HG03159 (cell line): ENCODE measurements at regions not wholly inside any gene's neighbourhood (a gene's known extent, or its start where the extent isn't known, plus 50 kb on each side); places are given as distances from the start of the nearest gene placed in this dataset.
"Not testable (repeated sequence)": the region's sequence is repeated elsewhere in the genome, so short reads cannot be mapped to it uniquely, and the experiment has no call there.

Experiments used
- ATAC-seq: cut with Tn5 transposase; IDR thresholded peaks from one replicate; pipeline ENCODE4 v1.9.1; 2021; ENCODE audit warnings: mild to moderate bottlenecking, moderate library complexity; ENCODE audit not compliant: unreplicated experiment

DNA sequence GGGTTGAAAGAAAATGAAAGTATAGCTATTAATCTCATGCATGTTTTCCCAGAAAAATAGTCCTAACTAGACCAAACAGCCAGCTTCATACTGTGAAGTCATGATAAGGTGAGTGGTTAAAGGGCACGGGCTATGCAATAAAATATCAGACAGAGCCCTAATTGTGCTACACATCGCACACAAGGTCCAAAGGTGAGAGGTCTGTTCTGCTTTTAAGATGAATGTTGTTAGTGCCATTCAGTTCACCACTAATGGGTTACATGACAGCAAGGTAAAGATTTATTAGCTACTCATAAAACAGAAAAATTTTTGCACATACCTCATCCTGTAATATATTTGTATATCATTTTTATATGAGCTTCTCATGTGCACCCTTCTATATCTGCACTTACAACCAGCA, 105.0 kb upstream of the STK17B start:
- ATAC-seq, result no peak

DNA sequence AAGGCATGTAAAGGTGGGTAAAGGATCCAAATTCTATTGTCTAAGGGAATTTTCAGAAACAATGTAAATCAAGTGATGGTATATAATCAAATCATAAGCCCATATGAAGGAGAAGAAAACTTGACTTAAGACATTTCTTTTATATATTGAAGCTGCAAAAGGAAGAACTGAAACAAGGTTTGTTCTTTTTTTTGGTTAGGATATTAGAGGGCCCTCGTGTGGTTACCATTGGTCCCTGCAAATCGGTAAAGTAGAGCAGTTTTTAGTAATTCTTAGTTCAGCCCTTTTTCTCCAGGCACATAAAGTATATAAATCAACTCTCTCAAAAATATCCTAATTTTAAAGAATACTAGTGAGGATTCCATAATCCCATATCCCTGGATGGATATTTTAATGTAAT, 105.6 kb upstream of the STK17B start:
- ATAC-seq, result no peak

DNA sequence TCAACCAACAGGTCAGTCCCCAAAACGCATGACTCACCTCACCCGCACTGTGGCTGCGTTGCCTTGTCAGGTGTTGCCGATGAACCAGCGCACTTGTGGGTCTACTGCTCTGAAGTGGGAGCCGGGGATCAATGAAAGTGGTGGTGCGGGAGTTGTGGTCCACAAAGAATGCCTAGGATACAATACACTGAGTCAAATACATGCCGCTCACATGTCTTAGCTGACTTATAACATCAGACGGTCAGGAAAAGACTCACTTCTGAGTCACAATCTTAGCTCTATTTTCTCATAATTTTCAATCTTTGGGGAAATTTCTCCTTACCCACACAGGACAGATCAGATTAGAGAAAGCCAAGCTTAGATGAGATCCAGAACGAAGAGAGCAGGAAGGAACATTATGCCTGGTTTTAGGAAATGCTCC, 107.1 kb upstream of the STK17B start:
- ATAC-seq, result no peak

DNA sequence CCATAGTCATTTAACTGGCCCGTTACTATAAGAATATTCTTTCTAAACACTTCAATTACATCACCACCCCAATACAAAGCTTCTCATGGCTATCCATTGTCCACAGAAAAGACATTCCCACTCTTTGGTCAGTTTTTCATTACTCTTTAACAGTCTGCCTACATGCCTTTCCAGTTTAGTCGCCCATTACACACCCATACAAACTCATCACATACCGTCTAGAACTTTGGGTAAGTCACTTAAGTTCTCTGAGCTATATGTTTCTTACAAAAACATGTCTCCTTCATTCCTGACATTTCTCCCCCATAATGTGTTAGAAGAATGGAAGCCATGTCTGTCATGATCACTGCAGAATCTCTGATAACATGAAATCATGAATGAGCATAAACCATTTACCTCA, 108.2 kb upstream of the STK17B start:
- no peak for ATAC-seq

DNA sequence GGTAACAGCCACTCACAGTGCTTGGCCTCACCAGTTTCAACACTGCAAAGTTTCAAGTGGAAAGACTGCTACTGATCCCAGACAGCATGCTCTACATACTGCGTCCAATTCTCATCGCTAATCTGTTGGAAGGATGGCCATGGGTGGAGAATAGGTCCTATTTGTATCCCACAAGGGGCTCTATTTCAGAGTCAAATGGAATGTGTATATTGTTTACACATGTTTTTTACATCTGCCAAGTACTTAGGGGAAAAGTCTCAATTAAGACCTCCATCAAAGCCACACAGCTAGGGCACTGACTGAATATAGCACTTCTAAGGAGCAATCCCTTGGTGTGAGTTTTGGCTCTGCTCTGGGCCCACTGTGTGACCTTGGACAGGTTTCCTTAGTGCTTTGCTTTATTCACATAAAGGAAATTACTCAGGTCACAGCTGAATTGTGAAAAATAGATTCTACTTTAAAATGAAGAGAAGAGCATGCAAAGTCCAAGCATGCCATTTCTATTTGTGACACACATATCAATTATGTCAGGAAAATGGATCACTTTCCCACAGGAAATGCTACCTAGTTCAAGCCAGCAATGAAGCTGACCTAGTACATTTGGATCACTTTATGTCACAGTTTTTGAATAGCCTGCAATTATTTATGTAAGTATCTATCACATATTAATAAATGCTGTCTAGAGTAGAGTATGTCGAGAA, 112.9 kb upstream of the STK17B start:
- ATAC-seq, result no peak

DNA sequence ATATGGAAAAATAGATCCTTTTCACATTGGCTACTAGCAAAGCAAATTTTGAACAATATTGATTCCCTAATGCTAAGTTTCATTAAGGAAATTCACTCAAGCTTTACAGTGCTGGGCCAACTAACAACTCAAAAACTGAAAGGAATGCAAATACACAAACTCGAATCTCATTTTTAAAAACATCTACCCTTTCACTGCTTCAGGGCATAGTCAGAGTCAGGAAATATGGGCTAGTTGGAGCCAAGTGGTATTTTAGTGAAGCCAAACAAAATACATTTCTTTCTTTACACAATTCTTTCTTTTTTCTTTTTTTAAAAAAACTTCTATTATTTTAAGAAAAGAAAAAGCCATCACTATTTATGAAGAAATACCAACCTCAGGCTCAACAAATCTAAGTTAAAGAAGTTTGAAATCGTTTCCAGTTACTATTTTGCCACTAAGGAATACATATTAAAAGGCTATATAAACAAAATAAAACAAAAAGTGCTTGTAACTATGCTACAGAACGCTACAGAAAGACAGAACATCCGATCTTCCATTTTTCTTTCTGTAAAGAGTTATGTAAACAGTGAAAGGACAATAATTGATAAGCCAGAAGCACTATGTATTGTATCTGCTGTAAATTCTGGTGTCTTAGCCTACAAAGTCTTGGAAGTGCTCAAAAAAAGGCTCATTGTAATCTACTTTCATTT, 113.6 kb upstream of the STK17B start:
- ATAC-seq, result no peak

DNA sequence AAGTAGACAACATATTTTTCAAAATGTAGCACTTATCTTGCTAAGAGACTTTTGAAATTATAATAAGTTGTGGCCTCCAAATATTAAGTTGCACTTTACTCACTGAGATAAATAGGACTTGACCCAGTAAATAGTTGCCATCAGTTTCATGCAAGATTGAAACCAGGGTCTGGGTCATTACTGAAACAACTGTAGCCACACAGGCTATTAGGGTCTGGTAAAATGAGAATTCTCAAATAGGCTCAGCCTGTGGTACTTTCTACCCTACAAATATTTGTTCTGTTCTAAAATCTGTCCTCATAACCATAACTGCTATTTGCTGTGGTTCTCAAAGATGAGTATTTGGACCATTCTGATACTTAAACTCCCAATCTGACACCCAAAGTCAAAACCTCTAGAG, 115.4 kb upstream of the STK17B start:
- peak; percentile 44 for ATAC-seq

DNA sequence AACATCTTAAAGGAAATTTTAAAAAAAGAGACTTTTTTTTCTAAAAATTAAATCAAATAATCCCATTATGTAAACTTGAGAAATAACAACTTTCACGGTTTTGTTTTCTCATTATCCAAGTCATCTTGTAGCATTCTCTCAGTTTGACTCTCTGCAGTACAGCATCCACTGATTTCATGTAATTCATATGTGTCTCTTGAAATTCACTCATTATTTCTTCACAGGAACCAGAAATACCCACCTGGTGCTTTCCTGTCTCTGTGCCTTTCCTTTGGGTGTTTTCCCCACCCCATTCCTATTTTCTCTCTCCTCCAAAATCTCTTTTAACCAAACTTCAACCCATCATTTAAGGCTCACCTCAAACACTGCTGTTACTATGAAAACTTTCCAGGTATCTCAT, 116.1 kb upstream of the STK17B start:
- ATAC-seq, result no peak

DNA sequence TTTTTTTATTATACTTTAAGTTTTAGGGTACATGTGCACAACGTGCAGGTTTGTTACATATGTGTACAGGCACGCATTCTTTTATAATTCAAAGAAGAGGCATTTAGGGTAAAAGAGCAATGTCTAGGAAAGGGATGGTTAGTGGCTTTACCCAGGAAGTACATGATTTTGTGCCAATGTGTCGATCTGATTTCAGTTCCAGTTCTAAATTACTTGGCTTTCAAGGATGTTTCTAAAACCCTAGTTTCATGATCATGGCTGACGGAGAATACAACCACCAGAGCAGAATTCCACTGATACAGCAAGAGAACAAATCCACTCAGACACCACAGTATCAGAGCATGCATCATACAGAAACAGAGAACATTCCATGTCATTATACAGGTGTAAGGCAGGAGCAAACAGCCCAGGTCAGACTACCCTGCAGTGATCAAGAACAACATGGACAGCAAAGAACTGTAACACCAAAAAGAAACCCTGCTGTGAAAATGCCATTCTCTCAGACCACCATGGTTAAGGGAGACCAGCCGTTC, 116.7 kb upstream of the STK17B start:
- no peak for ATAC-seq

DNA sequence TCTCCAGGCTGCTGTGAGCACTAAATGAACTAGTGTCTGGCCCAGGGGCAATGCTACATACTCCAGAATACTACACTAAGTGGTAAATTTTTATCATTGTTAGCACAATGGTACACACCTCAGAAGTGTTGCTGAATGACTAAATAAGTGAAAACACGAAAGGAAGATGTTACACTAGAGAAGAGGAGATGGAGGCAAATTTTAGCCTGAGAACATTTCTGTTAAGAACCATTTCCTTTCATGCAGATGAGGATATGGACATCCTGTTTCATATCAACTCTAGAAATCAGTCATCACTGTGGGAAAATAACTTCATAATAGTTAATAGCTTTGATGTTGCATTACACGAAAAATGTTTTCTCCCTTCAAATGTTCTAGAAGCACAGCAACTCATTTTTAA, 117.6 kb upstream of the STK17B start:
- ATAC-seq, result peak; percentile 47

DNA sequence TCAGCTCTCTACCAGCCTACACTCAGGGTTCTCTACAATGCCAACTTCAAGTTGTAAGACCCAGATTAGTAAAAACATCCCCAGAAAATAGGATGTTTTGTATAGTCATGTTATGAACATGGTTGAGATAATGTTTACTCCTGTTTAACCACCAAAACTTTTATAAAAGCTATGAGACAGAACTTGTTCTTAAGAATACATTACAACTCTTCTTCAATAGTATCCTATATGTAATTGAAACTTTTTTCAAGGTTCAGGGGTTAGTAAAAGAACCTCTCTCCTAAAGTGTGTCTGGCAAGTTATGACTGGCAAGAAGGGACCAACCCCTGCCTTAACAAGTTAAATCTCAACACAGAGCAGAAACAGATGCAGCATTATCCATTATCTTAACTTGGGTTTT, 118.8 kb upstream of the STK17B start:
- ATAC-seq, result no peak

DNA sequence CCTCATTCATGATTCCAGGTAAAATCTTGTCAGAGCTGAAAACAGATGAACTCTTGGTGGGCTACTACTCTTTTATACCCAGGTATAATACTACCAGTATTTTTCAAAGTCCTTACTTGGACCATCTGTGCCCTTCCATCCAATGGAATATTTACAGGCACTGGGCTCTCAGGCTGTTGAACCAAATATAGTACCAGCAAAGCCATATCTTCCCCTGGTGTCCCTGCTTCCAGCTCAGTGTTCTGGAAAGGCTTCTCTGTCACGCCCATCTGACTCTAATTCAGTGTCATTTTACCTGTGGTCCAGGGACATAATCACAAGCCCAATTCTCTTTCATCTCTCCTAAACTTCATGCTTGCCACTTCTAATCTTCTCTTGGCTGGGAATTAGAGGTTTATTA, 119.2 kb upstream of the STK17B start:
- ATAC-seq, result no peak

DNA sequence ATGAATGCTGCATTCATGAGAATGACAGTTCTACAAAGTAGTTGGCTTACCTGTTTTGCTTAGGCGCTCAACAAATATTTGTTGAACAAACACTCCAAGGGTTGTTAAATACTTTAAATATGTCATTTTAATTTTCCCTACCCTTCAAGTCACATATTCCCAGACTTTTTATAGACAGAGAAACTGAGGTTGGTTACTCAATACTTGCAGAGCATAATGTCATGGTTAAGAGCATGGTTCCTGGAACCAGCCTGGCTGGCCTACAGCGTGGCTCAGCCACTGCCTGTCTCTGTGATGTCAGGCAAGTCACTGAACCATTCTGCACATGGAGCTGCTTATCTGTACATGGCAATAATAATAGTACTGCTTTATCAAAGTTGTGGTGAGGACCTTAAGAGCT, 120.0 kb upstream of the STK17B start:
- peak; percentile 9 for ATAC-seq

DNA sequence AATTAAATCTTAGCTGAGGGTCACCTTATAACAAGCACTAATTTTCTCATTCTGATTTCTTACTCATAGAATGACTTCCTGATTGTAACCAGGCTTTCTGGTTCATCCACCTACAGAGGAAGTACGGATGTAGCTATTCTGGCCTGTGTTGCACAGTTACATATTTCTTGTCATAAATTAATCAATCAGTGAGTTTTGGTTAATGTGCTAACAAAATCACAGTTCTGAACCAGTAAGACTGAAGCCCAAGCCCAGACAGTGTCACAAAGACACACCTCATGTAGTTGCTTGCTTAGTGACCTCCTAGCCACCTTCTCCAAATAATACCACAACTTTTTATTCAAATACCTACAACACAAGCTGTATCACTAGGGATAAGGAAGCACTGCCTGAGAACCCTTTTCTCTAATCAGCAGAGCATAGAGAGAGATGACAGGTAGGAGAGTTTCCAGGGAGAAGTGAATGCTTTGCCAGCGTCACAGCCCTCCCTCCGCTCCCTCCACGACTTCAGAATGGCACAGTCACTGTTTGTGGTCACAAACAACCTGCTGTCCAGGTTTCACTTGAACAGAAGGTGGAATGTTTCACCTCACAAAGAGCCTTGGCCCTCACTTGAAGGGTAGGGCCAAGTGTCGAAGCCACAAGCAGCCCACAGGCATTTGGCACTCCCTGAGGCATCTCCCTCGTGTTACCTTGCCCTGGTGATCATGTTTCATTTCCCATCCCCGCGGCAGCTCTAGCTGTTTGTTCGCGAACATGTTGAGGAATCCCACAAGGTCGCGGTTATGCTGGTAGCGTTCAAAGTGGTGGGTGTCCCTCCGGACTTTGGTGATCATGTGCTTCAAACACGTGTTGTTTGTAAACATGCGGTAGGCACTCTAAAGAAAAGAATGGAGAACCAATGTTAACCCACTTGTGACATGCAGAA, 120.8 kb upstream of the STK17B start:
- peak; percentile 41 for ATAC-seq

DNA sequence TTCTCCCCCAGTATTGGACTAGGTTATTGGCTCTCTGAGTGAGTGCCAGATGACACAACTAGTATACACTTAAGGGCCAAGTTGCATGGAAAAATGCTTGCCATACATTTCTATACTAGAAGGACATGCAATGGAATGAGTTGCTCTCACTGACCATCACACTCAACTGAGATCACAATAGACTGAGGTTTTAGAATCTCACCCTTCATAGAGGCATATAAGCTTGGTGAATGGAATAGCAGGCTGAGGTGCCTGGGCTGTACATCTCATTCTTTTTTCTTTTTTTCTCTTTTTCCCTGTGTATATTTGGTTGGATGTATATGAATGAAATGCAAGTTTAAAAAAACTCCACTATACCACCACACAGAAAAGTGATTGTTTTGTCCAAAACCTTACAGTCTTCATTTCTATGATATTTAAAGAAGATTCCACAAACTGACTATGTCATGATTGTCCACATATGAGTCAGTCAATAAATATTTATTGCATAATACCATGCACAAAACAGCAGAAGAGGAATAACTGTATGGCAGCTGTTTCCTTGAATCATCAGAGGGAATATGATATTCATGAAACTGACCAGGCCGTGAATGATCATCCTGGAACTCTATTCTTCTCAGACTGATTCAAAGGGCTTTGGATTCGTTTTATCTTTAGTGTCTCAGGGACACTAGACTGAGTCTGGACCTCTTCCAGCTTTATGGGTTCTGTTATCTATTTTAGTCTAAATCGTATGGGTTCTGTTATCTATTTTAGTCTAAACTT, 122.6 kb upstream of the STK17B start:
- ATAC-seq, result no peak

DNA sequence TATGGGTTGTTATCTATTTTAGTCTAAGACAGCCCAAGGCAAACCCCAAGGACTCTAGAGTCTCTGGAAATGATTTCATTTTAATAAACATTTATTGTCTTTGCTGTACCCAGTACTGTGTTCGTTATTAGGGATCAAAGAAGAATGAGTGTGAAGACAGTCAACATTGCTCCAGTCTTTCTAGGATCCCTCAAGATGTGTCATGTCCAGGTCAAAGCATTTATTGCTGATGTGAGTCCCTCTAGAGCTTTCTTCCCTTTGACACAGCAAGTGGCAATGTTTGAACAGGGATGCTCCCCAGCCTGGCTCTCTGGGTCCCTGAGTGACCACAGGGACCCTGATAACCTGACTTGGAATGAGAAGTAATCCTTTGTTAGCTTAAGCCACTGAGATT, 123.1 kb upstream of the STK17B start:
- ATAC-seq, result no peak

DNA sequence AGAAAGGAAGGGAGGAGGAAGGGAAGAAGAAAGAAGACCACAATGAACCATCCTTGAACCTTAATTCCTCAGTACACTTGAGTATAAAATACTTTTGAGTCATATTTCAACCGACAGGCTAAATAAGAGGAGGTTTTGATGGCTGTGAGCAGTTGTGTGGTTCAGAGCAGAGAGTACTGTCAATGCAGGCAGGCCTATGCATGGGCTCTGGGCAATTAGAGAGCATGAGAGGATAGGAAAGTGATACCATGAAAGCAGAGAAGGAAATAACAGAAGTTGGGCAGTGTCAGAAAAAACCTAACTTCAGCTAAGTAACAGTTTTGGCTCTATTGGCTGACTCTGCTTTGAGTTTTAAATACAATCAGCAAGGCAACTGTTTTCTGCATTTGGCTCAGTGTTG, 123.6 kb upstream of the STK17B start:
- ATAC-seq, result no peak

DNA sequence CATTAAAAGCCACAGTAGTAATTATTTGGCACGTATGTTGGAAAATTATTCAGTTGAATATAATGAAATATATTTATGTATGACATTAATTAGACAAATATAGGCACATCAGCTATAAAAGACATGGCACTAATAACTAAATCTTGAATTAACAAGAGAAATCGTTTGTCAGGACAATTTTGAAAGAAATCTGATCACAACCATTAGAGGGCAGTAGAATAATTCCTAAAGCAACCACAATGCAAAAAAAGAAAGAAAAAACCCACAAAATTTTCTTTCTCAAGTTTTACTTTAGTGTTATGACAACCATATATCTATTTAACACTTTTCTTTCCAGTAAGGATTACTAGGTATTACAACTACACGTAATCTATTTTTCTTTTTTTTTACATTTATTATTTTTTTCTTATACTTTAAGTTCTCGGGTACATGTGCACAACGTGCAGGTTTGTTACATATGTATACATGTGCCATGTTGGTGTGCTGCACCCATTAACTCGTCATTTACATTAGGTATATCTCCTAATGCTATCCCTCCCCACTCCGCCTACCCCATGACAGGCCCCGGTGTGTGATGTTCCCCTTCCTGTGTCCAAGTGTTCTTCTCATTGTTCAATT, 126.8 kb upstream of the STK17B start:
- not testable (repeated sequence) for ATAC-seq

DNA sequence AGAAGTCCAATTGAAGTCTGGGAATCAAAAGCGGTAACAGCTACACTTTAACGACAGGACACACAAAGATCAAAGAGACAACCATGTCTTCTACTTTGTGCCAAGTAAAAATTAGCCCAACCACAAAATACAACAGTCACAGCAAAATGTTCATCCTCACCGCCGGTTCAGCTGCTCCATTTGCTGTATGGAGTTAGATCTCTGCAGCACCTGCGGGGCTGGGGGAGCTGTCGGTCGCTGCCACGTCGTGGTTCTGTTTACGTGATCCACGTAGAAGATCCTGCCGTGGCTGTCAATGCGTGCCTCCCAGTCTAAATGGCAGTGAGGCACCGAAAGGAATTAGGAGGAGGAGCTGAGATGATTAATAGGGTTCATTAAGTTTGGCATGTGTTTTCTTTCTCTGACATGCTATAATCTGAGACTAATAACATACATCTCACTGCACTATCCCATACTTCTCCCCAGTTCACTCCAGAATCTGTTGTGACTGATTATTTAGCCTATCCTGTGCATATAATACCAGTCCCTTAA, 136.5 kb upstream of the STK17B start:
- no peak for ATAC-seq

DNA sequence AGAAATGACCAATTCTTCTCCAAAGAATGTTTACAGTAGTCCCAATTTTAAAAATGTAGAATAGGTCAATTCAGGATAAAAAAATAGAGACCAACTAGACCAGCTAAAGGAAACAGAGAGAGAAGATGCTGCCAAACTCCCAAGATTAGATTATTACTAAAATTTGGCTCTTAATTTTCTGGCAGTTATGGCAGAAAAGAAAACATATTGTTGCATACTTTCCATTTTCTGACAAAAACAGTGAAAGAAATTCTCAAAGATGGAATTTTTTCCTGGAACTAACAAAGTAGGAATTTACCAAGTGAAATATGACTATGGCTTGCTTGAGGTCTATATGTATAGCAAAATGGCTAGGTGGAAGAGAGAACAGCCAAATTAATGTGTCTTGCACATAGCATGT, 138.3 kb upstream of the STK17B start:
- ATAC-seq, result no peak
